Inflammatory macrophage treated with lipopolysaccharide for 4 hours (primary cell): ENCODE measurements at regions not wholly inside any gene's neighbourhood (a gene's known extent, or its start where the extent isn't known, plus 50 kb on each side); places are given as distances from the start of the nearest gene placed in this dataset.

Experiments
- DNase-seq: peaks from one replicate; pipeline ENCODE4 v3.0.0-alpha.2; 2020

GRCh38 chrX:78213331-78213730, 73.9 kb upstream of the TAF9B start:
- DNase-seq = no peak

DNA sequence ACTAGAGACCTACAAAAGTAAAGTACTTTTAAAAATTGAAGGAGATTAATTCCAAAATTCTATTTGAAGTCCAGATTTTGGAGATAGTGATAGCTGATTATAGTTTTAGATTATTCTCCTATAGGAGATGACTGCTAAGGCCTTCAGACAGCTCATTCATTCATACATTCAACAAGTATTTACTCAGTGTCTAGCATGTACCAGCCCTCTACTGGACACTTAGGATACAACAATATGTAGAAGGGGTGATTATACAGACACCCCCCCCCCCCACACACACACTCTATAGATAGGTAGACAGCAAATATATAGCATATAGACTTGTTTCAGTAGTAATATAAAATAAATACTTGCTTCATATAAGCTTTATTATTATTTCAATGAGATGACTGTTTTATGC, 60.4 kb upstream of the TAF9B start:
- peak; percentile 6 for DNase-seq
